WI38 (cell line): ENCODE measurements at regions not wholly inside any gene's neighbourhood (a gene's known extent, or its start where the extent isn't known, plus 50 kb on each side); places are given as distances from the start of the nearest gene placed in this dataset.

Source experiments
- H3K4me3 ChIP-seq: 2 replicates; pipeline ENCODE4 v1.5.1; 2011; ENCODE audit warnings: low read depth, mild to moderate bottlenecking, control low read depth, low read length
- TF ChIP-seq, protein P1 (sequence below): IDR thresholded peaks from 2 replicates; pipeline ENCODE4 v1.5.1; 2012; ENCODE audit warnings: low read depth, mild to moderate bottlenecking, control low read depth, low read length

DNA sequence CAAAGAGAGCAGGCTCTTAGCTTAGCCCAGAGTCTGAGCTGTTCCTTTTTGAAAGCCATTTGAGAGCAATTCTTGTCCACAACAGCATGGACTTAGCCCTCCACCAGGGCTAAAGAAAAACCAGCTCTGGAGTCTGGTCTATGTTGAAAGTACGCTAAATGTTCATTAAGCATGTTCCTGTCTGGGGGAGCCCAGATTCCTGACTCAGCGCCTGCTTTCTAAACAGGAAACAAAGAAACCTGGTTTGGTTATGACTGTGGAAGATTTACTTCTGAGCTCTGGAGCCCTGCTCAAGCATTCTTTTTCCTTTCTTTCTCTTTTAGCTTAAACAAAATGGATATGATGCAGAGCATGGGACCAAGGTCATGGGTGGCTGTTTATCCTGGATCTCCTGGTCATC lies 279.8 kb downstream of the RBM43 start:
- TF ChIP-seq, protein P1, sequence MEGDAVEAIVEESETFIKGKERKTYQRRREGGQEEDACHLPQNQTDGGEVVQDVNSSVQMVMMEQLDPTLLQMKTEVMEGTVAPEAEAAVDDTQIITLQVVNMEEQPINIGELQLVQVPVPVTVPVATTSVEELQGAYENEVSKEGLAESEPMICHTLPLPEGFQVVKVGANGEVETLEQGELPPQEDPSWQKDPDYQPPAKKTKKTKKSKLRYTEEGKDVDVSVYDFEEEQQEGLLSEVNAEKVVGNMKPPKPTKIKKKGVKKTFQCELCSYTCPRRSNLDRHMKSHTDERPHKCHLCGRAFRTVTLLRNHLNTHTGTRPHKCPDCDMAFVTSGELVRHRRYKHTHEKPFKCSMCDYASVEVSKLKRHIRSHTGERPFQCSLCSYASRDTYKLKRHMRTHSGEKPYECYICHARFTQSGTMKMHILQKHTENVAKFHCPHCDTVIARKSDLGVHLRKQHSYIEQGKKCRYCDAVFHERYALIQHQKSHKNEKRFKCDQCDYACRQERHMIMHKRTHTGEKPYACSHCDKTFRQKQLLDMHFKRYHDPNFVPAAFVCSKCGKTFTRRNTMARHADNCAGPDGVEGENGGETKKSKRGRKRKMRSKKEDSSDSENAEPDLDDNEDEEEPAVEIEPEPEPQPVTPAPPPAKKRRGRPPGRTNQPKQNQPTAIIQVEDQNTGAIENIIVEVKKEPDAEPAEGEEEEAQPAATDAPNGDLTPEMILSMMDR, result no peak
- H3K4me3 ChIP-seq, result no peak overlapping the region

DNA sequence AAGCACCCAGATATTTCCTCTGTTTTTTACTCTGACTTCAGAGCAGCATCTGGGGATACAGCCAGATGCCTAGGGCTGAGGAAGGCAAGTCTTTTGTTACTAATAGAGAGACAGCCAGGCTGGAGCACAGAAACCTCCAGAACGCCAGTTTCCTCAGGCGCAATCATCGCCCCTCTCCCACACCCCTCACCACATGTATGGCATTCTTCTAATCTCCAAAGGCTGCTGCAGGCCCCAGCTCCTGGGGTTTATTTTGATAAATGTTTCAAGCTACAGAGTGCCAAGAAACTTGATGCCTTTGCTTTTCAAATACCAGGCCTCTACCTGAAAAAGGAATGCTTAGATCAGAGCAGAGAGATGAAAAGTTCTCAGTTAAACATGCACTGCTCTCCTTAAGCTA lies 283.6 kb downstream of the RBM43 start:
- no peak overlapping the region for H3K4me3 ChIP-seq
- TF ChIP-seq, protein P1, result no peak

DNA sequence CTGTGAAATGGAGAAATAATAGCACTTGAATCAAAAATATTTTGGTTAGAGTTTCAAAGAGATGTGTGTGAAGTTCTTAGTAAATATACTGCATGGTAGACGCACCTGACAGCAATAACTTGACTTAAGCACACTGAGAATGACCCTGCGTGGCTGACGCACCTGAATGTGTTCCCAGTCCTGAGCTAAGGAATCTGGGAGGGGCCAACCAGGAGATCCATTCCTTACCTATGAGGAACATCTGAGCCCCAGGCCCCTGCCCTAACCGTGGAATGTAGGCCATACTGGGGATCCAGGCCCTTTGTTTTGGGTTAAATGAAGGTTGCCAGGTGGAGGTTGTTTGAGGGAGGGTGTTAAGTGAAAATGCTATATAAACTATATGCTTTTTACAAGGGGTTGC lies 284.4 kb downstream of the RBM43 start:
- TF ChIP-seq, protein P1, result no peak
- no peak overlapping the region for H3K4me3 ChIP-seq

DNA sequence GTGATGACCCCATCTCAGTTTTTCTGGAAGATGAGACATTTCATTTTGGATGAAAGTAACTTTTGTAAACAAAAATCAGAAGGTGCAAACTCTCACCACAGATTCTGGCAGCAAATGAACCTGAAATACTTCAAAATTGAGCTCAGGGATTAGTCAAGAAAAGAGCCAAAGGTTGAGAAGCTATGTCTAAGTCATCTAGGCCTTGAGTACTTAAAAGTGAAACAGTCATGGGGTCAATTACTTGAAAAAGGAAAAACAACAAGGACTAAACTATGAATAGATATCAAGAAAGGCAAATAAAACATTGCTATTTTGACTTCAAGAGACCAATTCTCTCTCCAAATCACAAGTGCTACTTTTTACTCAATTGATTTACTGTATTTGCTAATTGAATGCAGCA lies 285.1 kb downstream of the RBM43 start:
- H3K4me3 ChIP-seq, result no peak overlapping the region
- TF ChIP-seq, protein P1, result no peak

DNA sequence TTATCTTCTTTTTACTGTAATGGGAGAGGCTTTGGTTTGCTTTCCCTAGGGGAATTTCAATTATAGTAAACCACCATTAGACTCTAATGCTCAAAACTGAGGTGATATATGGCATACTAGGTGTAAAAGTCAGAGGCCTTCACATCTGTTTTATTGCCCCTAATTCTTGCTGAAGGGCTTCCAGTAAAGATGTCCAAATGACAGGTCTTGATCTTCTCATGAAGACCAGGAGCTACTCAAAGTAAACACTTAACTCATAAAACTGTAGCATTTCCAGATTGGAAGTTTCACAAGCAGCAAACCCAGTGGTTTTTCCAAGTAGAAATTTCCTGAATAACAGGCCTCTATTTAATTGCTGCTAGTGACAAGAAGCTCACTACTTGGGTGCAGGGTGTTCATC lies 286.8 kb downstream of the RBM43 start:
- H3K4me3 ChIP-seq, result no peak overlapping the region
- TF ChIP-seq, protein P1, result no peak

DNA sequence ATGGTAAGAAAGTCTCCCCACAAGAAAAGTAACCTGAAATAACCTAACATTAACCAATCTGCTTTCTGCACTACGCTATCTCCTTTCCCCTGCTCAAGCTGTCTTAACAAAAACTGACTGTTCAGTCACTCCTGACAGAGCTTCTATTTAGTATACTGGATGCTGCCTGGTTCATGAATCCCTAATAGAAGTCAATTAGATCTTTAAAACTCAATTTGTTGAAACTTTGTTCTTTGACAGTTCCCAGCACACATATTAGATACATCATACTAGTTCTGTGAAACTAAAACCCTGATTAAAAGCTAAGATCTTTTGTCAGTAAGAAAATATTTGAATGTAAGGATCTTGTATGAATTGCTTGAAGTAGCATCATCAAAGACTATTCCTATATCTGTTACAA lies 287.4 kb downstream of the RBM43 start:
- TF ChIP-seq, protein P1, result no peak
- H3K4me3 ChIP-seq, result no peak overlapping the region

DNA sequence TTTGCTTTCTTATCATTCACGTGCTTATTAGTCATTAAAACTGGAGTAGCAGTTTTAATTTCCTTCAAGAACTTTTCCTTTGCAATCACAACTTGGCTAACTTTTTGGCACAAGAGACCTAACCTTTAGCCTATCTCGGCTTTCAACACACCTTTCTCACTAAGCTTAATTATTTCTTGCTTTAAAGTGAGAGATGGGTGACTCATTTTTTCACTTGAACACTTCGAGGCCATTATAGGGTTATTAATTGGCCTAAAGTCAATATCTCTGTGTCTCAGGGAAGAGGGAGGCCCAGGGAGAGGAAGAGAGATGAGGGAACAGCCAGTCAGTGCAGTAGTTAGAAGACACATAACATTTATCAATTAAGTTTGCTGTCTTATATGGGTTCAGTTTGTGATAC lies 289.8 kb downstream of the RBM43 start:
- H3K4me3 ChIP-seq, result no peak overlapping the region
- TF ChIP-seq, protein P1, result no peak
